Retinal pigment epithelial cell (primary cell): ENCODE measurements at regions not wholly inside any gene's neighbourhood (a gene's known extent, or its start where the extent isn't known, plus 50 kb on each side); places are given as distances from the start of the nearest gene placed in this dataset.
"Not testable (repeated sequence)": the region's sequence is repeated elsewhere in the genome, so short reads cannot be mapped to it uniquely, and the experiment has no call there.

ENCODE experiments used
- DNase-seq: peaks from one replicate; pipeline ENCODE4 v3.0.0-alpha.2; 2010; ENCODE audit warnings: low read depth
- H3K4me3 ChIP-seq: 2 replicates; pipeline ENCODE4 v1.5.1; 2011; ENCODE audit warnings: mild to moderate bottlenecking, low read length, control low read depth, moderate library complexity
- CTCF ChIP-seq: conservative IDR thresholded peaks from 2 replicates; pipeline ENCODE4 v1.5.1; 2011; ENCODE audit warnings: low read depth, low read length, control low read depth, inconsistent platforms

DNA sequence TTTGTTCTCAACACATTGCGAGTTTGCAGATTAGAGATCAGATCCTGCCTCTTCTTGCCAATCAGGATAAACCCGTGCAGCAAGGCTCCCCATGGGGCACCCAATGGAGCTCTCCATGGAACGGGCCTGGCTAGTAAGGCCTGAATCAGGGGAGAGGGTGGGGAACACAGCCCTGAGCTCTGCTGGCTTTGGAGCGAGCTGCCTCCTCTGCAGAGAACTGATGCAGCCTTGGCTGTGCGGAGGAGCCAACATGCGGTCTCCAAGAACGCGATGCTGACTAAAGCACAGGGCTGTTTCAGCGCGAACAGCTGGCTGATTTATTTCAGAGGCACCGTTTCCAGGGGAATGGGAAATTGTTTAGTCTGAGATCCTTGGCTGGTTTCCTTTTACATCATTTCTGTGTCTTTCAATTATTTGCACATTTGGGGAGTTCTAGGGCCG lies 139.7 kb downstream of the TSEN15 start:
- H3K4me3 ChIP-seq = no peak overlapping the region
- DNase-seq = no peak
- TF ChIP-seq CTCF = no peak

GRCh38 chr1:184192796-184193195 lies 141.3 kb downstream of the TSEN15 start:
- no peak for DNase-seq
- TF ChIP-seq CTCF = no peak
- H3K4me3 ChIP-seq = no peak overlapping the region

DNA sequence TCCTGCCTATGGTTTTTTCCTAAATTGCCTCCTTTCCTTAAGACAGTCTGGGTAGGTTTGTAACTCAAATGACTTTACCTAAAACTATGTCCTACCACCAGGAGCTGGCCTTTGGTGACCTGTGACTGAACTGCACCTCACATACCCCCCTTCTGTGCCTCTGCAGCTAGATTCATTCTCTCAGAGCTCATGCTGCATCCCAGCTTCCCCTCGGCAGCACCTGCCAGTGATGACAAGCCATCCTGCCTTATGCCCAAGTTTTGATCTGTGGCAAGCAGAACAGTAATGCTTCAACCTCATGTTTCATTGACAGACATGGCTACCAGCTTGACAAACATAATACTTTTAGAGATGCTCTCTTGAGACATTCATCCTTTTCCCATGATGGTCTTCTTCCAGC lies 141.9 kb downstream of the TSEN15 start:
- TF ChIP-seq CTCF = no peak
- no peak overlapping the region for H3K4me3 ChIP-seq
- DNase-seq = no peak

DNA sequence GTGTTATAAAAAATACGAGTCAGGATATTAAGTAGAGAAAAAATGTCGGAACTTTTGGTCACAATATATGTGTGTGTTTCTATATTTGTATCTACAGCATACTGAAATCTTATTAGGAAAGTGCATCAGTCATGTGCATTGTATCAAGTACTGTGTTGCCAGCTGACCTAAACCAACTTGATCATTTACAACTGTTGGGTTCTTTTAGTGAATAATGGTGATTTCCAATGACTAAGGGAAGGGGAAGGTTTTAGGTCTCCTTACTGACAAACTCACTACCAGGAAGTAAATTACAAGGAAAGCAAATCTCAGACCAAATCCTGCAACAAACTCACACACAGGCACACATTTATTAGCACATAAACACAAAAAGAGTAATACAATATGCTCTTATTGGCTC lies 142.7 kb downstream of the TSEN15 start:
- DNase-seq = no peak
- TF ChIP-seq CTCF = no peak
- no peak overlapping the region for H3K4me3 ChIP-seq

- not testable (repeated sequence) for DNase-seq
Measured at GRCh38 chr1:184195722-184196121, 144.2 kb downstream of the TSEN15 start.

GRCh38 chr1:184197831-184198230 lies 146.3 kb downstream of the TSEN15 start:
- no peak for DNase-seq
- no peak for TF ChIP-seq CTCF
- no peak overlapping the region for H3K4me3 ChIP-seq

More at GRCh38 chr1:184195722-184196121, 144.2 kb downstream of the TSEN15 start:
- H3K4me3 ChIP-seq = not testable (repeated sequence)

DNA sequence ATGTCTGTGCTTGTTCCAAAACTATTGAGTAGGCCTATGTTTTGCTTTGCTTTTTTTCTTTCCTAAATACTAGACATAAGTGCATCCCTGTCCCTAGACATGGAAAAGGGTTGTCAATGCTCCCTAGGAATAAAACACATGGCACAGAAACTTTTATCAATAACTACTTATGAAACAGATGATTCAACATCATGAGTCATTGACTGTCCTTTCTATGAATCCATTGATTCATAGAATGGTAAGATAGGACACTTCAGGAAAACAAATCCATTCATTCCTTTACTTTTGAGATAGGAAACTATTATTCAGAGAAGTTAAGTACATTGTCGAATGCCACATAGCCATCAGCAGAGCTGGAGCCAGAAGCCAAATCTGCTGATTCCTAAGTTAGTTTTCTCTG lies 147.5 kb downstream of the TSEN15 start:
- no peak for DNase-seq

More for the DNA sequence above, 147.5 kb downstream of the TSEN15 start:
- TF ChIP-seq CTCF = no peak
- no peak overlapping the region for H3K4me3 ChIP-seq
